Adrenal gland (tissue), 9 donors: ENCODE measurements at regions not wholly inside any gene's neighbourhood (a gene's known extent, or its start where the extent isn't known, plus 50 kb on each side); places are given as distances from the start of the nearest gene placed in this dataset.

Experiments used
- DNase-seq, 7 donors: peaks; one replicate each; pipeline ENCODE4 v3.0.0-alpha.2; 2019 to 2020
- H3K27ac ChIP-seq, 5 donors: fragments of 200-600 bp; sonication (generic) in 4 of 5; 1 replicate in 3 of 5; 2 replicates in 2 of 5; pipeline versions ENCODE4 v1.5.1 to v1.8.0; 2016 to 2020; ENCODE audit warnings: mild to moderate bottlenecking in 1 of 5
- H3K27me3 ChIP-seq: fragments of 200-600 bp; 2 replicates; pipeline ENCODE4 v1.8.0; 2021
- H3K36me3 ChIP-seq, 2 donors: fragments of 200-600 bp; replicated peaks in 1 of 2; 1 replicate in 1 of 2; 2 replicates in 1 of 2; pipeline versions ENCODE4 v1.5.1 to v1.8.0; 2018 to 2022
- H3K4me1 ChIP-seq, 2 donors: fragments of 200-600 bp; replicated peaks in 1 of 2; 1 replicate in 1 of 2; 2 replicates in 1 of 2; pipeline versions ENCODE4 v1.5.1 to v1.8.0; 2018 to 2021
- H3K4me3 ChIP-seq, 4 donors: fragments of 200-600 bp; sonication (generic) in 3 of 4; one replicate each; pipeline ENCODE4 v1.5.1; 2016 to 2018
- H3K9me3 ChIP-seq, 3 donors: fragments of 200-600 bp; sonication (generic) in 1 of 3; replicated peaks in 1 of 3; 1 replicate in 2 of 3; 2 replicates in 1 of 3; pipeline versions ENCODE4 v1.5.1 to v1.8.0; 2016 to 2021
- POLR2A ChIP-seq, 2 donors: fragments of 450-650 bp; IDR thresholded peaks; one replicate each; pipeline ENCODE4 v1.6.1; 2017; ENCODE audit warnings: antibody characterized with exemption in 2 of 2, mild to moderate bottlenecking in 2 of 2, moderate library complexity in 1 of 2
- WGBS, 4 donors: extraction: QIAGEN DNeasy Blood & Tissue Kit in 2 of 4; methylation state at CpG; one replicate each; pipeline versions ENCODE4 v1.1.5 to v1.1.7; 2013 to 2017; 5-methylcytosine and 5-hydroxymethylcytosine counted together
- intact Hi-C, 2 donors: fragments of 100-400 bp; cut with DNase I; formaldehyde crosslinking; loops; one replicate each; pipeline versions ENCODE4 v1.14.1 to v1.15.0; 2022 to 2023
- TF ChIP-seq, protein P1 (sequence below), 6 experiments: fragments of 450-650 bp in 4 of 6; fragments of 200-600 bp in 2 of 6; sonication (generic) in 1 of 6; IDR thresholded peaks; 1 replicate in 5 of 6; 2 replicates in 1 of 6; pipeline versions ENCODE4 v1.5.1 to v1.8.0; 2016 to 2021; ENCODE audit warnings: antibody characterized with exemption in 6 of 6, mild to moderate bottlenecking in 2 of 6, moderate library complexity in 1 of 6
- donor health status: healthy with polysubstance abuse.
- donor health status: Bipolar disorder and iron deficiency.
- donor health status: DM: yes; HTN: yes; CAD: no.
- donor health status: DM: no; HTN: no; CAD: no.
- donor health status: DM: no; HTN: no; CAD: no.

GRCh38 chr1:91092503-91092902 lies 70.7 kb upstream of the ZNF644 start:
- no peak for DNase-seq
- Histone ChIP-seq H3K27me3 (no peaks in the 10 kb centered on the region), H3K4me1 (no peaks in the 10 kb centered on the region), H3K36me3 (no peaks in the 10 kb centered on the region), H3K4me3 (no peak overlapping the region), H3K27ac (no peak overlapping the region), H3K9me3 (peaks cover 0 to 9% (median 0%) of the 10 kb centered on the region in 3 donors)
- TF ChIP-seq, protein P1, sequence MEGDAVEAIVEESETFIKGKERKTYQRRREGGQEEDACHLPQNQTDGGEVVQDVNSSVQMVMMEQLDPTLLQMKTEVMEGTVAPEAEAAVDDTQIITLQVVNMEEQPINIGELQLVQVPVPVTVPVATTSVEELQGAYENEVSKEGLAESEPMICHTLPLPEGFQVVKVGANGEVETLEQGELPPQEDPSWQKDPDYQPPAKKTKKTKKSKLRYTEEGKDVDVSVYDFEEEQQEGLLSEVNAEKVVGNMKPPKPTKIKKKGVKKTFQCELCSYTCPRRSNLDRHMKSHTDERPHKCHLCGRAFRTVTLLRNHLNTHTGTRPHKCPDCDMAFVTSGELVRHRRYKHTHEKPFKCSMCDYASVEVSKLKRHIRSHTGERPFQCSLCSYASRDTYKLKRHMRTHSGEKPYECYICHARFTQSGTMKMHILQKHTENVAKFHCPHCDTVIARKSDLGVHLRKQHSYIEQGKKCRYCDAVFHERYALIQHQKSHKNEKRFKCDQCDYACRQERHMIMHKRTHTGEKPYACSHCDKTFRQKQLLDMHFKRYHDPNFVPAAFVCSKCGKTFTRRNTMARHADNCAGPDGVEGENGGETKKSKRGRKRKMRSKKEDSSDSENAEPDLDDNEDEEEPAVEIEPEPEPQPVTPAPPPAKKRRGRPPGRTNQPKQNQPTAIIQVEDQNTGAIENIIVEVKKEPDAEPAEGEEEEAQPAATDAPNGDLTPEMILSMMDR (IDR thresholded peaks at IDR 0.05): no peak
- TF ChIP-seq POLR2A (IDR thresholded peaks at IDR 0.05): no peak
- WGBS, 4 donors: 25 to 35% (median 26%) methylated on average over 4 of the region's 4 CpGs
- intact Hi-C loops: no loop called here

GRCh38 chr1:91091812-91092211 lies 70.0 kb upstream of the ZNF644 start:
- Histone ChIP-seq H3K9me3 (peaks cover 0 to 10% (median 0%) of the 10 kb centered on the region in 3 donors), H3K27ac (no peak overlapping the region), H3K4me3 (no peak overlapping the region), H3K27me3 (no peaks in the 10 kb centered on the region), H3K36me3 (no peaks in the 10 kb centered on the region), H3K4me1 (no peaks in the 10 kb centered on the region)
- intact Hi-C loops: no loop called here
- TF ChIP-seq, protein P1 (IDR thresholded peaks at IDR 0.05): no peak
- no peak for TF ChIP-seq POLR2A (IDR thresholded peaks at IDR 0.05)
- peak in 3 of 7 donors; percentile 12 to 21 (median 18) for DNase-seq
- 49 to 62% (median 56%) methylated on average over 7 of the region's 7 CpGs for WGBS, 4 donors

GRCh38 chr1:91080650-91081049 lies 58.8 kb upstream of the ZNF644 start:
- no peak for DNase-seq
- TF ChIP-seq POLR2A (IDR thresholded peaks at IDR 0.05): no peak
- TF ChIP-seq, protein P1 (IDR thresholded peaks at IDR 0.05): no peak
- Histone ChIP-seq H3K9me3 (no peaks in the 10 kb centered on the region), H3K4me1 (no peaks in the 10 kb centered on the region), H3K36me3 (no peaks in the 10 kb centered on the region), H3K4me3 (no peak overlapping the region), H3K27ac (no peak overlapping the region), H3K27me3 (no peaks in the 10 kb centered on the region)
- intact Hi-C loops: no loop called here
- WGBS, 4 donors: 80 to 88% (median 84%) methylated on average over 3 of the region's 3 CpGs

DNA sequence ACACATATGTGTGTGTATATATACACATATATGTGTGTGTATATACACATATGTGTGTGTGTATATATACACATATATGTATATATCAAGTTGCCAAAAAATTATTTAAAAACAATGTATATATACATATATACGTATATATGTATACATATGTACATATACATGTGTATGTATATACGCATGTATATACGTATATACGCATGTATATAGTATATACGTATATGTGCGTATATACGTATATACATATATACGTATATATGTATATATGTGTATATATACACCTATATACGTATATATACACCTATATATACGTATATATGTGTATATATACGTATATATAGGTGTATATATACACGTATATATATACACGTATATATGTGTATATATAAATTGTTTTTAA lies 57.0 kb upstream of the ZNF644 start:
- intact Hi-C loops: no loop called here
- WGBS, 4 donors: 83 to 90% (median 87%) methylated on average over 13 of the region's 13 CpGs

More for the DNA sequence above, 57.0 kb upstream of the ZNF644 start:
- no peaks in the 10 kb centered on the region for H3K9me3 ChIP-seq
- H3K27me3 ChIP-seq: no peaks in the 10 kb centered on the region
- H3K27ac ChIP-seq: no peak overlapping the region
- H3K4me1 ChIP-seq: no peaks in the 10 kb centered on the region
- H3K4me3 ChIP-seq: no peak overlapping the region
- no peak for DNase-seq
- TF ChIP-seq, protein P1 (IDR thresholded peaks at IDR 0.05): no peak
- no peak for TF ChIP-seq POLR2A (IDR thresholded peaks at IDR 0.05)
- H3K36me3 ChIP-seq: no peaks in the 10 kb centered on the region
